ENCODE measurements at regions not wholly inside any gene's neighbourhood (a gene's known extent, or its start where the extent isn't known, plus 50 kb on each side); places are given as distances from the start of the nearest gene placed in this dataset.

- Histone ChIP-seq H3K27me3 (no peaks in the 10 kb centered on the region), H3K9me3 (no peaks in the 10 kb centered on the region), H3K27ac (no peak overlapping the region), H3K4me1 (no peaks in the 10 kb centered on the region), H3K4me3 (no peak overlapping the region), H3K36me3 (ENCODE audit: low read depth, missing control alignments) (no peaks in the 10 kb centered on the region)
- WGBS, 2 donors, result 85 to 93% methylated on average over 2 of the region's 2 CpGs
- intact Hi-C loops (cut with DNase I; ENCODE audit: low total_unique reads), result no loop called here
- no peak for TF ChIP-seq POLR2A (IDR thresholded peaks at IDR 0.05)
- TF ChIP-seq CTCF (IDR thresholded peaks at IDR 0.05), result no peak
- DNase-seq, result no peak
Measured at GRCh38 chr9:109977521-109977920, 197.5 kb downstream of the PALM2AKAP2 start.

GRCh38 chr9:109981091-109981490 is 201.1 kb downstream of the PALM2AKAP2 start:
- H3K4me1 ChIP-seq, result no peaks in the 10 kb centered on the region
- no peaks in the 10 kb centered on the region for H3K9me3 ChIP-seq
- no peak overlapping the region for H3K4me3 ChIP-seq
- H3K36me3 ChIP-seq (ENCODE audit: low read depth, missing control alignments), result no peaks in the 10 kb centered on the region
- no peaks in the 10 kb centered on the region for H3K27me3 ChIP-seq
- whole genome bisulfite sequencing, 2 donors, result 52 to 55% methylated on average over 1 of the region's 1 CpG
- intact Hi-C loops (cut with DNase I; ENCODE audit: low total_unique reads), result no loop called here
- H3K27ac ChIP-seq, result no peak overlapping the region
- no peak for TF ChIP-seq CTCF (IDR thresholded peaks at IDR 0.05)
- no peak for TF ChIP-seq POLR2A (IDR thresholded peaks at IDR 0.05)
- no peak for DNase-seq

- intact Hi-C loops (cut with DNase I; ENCODE audit: low total_unique reads), result no loop called here
- Histone ChIP-seq H3K4me1 (no peaks in the 10 kb centered on the region), H3K9me3 (no peaks in the 10 kb centered on the region), H3K27me3 (no peaks in the 10 kb centered on the region), H3K36me3 (ENCODE audit: low read depth, missing control alignments) (no peaks in the 10 kb centered on the region), H3K4me3 (no peak overlapping the region), H3K27ac (no peak overlapping the region)
- 54 to 58% methylated on average over 1 of the region's 1 CpG for WGBS, 2 donors
- DNase-seq, result no peak
- no peak for TF ChIP-seq POLR2A (IDR thresholded peaks at IDR 0.05)
Measured at GRCh38 chr9:109986521-109986991, 206.6 kb downstream of the PALM2AKAP2 start.

GRCh38 chr9:109989296-109989695 is 209.3 kb downstream of the PALM2AKAP2 start:
- no peak overlapping the region for H3K27ac ChIP-seq
- no peak for DNase-seq
- H3K27me3 ChIP-seq, result no peaks in the 10 kb centered on the region
- intact Hi-C loops (cut with DNase I; ENCODE audit: low total_unique reads), result no loop called here
- no peaks in the 10 kb centered on the region for H3K36me3 ChIP-seq (ENCODE audit: low read depth, missing control alignments)
- H3K4me3 ChIP-seq, result no peak overlapping the region
- H3K9me3 ChIP-seq, result no peaks in the 10 kb centered on the region
- TF ChIP-seq CTCF (IDR thresholded peaks at IDR 0.05) (no peak), POLR2A (IDR thresholded peaks at IDR 0.05) (no peak)
- no peaks in the 10 kb centered on the region for H3K4me1 ChIP-seq
- WGBS, 2 donors, result 89 to 95% methylated on average over 3 of the region's 3 CpGs

- Histone ChIP-seq H3K9me3 (no peaks in the 10 kb centered on the region), H3K27ac (no peak overlapping the region), H3K4me1 (no peaks in the 10 kb centered on the region), H3K4me3 (no peak overlapping the region), H3K27me3 (no peaks in the 10 kb centered on the region), H3K36me3 (ENCODE audit: low read depth, missing control alignments) (no peaks in the 10 kb centered on the region)
- TF ChIP-seq POLR2A (IDR thresholded peaks at IDR 0.05), result no peak
- TF ChIP-seq CTCF (IDR thresholded peaks at IDR 0.05), result no peak
- DNase-seq, result no peak
- intact Hi-C loops (cut with DNase I; ENCODE audit: low total_unique reads), result no loop called here
- 80 to 87% methylated on average over 4 of the region's 4 CpGs for WGBS, 2 donors
Measured at GRCh38 chr9:109990541-109990940, 210.5 kb downstream of the PALM2AKAP2 start.

Data from testis (tissue), 2 donors.